Ramos (cell line): ENCODE measurements at regions not wholly inside any gene's neighbourhood (a gene's known extent, or its start where the extent isn't known, plus 50 kb on each side); places are given as distances from the start of the nearest gene placed in this dataset.
"Not testable (repeated sequence)": the region's sequence is repeated elsewhere in the genome, so short reads cannot be mapped to it uniquely, and the experiment has no call there.

Experiments used
- in situ Hi-C: fragments of 300-500 bp; cut with MboI; formaldehyde crosslinking; loops from one replicate; pipeline ENCODE4 v1.14.3; 2022; ENCODE audit warnings: low sequenced_read_pairs; ENCODE audit not compliant: unreplicated experiment

DNA sequence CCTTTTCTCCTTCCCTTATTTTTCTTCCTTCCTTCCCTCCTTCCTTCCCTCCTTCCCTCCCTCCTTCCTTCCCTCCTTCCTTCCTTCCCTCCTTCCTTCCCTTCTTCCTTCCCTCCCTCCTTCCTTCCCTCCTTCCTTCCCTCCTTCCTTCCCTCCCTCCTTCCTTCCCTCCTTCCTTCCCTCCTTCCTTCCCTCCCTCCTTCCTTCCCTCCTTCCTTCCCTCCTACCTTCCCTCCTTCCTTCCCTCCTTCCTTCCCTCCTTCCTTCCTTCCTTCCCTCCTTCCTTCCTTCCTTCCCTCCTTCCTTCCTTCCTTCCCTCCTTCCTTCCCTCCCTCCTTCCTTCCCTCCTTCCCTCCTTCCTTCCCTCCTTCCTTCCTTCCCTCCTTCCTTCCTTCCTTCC is 459.6 kb downstream of the CDH11 start:
- in situ Hi-C loops: not testable (repeated sequence)

DNA sequence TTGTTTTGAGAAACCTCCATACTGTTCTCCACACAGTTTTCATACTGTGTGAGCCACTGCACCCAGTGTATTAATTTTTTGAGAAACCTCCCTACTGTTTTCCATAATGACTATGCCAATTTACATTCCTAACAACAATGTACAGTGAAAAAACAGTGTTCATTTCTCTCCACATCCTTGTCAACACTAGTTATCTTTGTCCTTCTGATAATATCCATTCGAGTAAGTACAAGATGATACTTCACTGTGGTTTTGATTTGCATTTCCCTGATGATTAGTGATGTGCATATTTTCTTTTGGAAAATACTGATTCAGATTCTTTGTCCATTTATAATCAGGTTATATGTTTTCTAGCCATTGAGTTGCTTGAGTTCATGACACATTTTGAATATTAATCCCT is 462.0 kb downstream of the CDH11 start:
- in situ Hi-C loops: no loop called here

DNA sequence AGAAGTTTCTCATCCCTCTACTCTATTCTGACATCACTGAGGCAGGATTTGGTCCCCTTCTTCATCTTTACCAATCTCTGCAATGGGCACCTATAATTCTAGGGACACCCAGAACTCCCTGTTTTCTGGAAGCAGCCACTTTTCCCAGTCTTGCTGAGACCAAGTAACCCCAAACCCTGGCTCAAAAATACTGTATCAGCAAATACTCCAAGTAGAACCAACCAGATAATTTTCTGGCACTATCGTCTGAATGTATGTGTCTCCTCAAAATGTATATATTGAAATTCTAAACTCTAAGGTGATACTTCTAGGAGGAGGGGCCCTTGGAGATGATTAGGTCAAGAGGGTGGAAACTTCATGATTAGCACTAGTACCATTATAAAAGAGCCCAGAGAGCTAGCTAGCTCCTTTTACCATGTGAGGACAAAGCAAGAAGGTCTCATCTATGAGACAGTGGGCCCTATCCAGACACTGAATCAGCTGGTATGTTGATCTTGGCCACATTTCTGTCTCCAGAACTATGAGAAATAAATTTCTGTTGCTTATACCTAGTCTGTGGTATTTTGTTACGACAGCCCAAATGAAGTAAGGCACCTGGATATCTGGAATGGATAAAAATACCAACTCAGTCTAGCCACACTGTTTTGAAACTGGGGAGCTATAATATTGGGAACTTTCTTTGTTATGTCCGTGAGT is 464.4 kb downstream of the CDH11 start:
- in situ Hi-C loops: no loop called here

DNA sequence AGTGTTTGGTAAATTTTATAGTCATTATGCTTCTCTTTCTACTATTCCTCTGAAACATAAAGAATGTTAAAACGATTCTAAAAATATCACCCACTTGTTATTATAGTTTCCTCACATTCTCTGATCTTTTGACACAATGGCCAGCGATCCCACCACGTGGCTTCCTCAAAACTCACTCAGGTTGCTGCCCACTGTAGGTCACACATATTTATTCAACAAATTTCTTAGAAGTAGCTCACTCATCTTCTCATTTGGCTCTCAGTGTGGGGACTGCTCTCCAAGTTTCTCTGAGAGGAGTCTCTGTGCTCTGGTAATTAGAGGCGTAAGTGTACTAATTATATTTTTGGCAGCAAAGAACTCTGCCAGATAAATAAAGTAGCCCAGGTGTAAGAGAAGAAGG is 465.4 kb downstream of the CDH11 start:
- in situ Hi-C loops: no loop called here

DNA sequence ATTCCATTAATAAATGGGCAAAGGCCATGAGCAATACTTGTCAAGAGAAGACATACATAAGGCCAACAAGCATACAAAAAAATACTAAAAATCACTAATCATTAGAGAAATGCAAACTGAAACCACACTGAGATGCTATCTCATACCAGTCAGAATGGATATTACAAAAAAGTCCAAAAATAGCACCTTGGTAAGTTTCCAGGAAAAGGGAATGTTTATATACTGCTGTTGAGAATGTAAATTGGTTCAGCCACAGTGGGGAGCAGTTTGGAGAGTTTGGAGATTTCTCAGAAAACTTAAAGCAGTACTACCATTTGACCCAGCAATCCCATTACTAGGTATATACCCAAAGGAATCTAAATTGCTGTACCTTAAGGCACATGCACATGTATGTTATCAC is 467.7 kb downstream of the CDH11 start:
- in situ Hi-C loops: no loop called here

DNA sequence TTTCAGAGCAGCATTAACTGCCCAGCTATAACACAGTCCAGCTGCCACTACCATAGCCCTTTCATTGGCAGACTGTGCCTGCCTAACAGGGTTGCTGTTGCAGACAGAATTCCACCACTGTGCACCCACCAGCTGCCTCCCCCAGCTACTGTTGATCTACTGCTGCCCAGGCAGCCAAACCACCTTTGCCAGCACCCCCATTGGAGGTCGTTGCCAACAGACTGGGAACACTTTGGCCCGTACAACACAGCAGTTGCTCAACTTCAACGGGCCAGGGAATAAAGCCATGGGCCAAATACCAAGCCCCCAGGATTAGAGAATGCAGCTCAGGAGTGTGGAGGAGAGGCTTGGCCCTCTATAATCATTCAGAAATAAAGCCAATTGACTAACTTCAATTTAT is 473.6 kb downstream of the CDH11 start:
- in situ Hi-C loops: no loop called here

DNA sequence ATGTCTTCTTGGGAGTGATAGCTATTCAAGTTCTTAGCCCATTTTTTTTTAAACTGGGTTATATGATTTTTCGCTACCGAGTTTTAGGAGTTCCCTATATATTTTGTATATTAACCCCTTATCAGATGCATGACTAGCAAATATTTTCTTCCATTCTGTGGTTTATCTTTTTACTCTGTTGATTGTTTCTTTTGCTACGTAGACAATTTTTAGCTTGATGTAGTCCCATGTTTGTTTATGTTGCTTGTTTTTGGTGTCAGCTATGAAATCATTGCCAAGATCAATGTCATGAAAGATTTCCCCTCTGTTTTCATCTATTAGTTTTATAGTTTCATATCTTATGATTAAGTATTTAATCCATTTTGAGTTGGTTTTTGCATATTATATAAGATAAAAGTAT is 480.5 kb downstream of the CDH11 start:
- in situ Hi-C loops: no loop called here

DNA sequence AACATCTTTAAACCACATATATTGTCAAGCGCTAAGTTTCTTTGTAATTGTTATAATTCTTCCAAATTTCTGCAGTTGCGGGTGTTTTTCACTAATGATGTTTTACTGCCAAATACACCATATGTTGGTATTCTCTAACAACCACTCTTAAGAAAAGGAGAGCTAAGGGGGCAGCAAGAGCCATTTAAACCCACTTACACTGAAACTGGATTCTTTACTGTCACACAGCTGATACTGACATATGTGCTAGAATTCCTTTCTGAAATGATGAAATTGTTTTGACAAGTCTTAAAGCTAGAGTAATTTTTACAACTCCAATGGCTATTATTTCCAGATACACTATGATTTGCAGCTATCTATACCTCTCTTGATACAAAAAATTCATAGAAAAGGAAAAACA is 483.1 kb downstream of the CDH11 start:
- in situ Hi-C loops: no loop called here

DNA sequence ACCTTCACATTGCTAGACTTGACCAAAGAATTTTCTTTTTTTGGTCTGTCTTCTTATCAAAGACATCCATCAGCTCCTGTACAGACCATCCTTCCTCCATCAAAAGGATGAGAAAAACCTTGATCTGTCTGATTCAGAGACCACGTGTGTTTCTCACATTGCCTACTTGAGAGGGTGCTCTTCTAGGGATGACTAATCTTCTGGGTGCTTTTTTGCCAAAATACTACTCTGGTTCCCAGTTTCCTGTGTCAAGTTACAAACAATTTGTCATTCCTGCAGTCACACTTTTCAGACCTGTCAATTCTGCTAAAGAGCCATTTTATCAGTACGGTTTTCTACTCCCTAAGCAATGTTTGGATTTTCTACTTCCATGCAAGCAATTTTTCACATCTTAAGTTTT is 492.2 kb downstream of the CDH11 start:
- in situ Hi-C loops: no loop called here

DNA sequence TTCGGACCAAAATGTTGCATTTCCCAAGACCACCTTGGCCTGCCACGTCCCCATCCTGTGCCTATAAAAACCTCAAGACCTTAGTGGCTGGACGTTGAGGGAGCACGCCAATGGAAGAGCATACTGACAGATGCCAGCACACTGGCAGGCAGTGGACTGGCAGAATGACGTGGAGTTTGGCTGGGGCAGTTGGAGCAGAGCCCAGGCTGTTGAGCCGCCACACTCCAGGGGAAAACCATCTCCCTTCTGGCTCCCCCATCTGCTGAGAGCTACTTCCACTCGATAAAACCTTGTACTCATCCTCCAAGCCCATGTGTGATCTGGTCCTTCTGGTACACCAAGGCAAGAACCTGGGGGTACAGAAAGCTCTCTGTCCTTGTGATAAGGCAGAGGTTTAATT is 494.1 kb downstream of the CDH11 start:
- in situ Hi-C loops: no loop called here

DNA sequence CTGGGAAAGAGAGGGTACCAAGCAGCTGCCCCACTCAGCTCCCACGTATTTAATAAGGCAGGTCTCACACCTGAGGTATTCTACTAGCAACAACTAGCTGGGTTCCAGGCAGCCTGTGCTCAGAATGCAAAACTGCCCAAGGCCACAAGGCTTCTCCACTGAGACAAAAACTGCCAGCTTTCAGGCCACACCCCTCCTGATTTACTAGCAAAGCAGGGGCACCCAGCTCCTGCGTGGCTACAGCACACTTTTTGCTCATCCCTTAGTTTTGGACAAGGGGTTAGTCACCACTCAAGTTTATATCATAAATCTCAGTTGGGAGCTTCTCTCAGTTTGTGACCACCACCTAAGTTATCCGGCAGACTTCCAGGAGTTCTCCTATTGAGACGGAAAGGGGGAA is 494.6 kb downstream of the CDH11 start:
- in situ Hi-C loops: no loop called here

DNA sequence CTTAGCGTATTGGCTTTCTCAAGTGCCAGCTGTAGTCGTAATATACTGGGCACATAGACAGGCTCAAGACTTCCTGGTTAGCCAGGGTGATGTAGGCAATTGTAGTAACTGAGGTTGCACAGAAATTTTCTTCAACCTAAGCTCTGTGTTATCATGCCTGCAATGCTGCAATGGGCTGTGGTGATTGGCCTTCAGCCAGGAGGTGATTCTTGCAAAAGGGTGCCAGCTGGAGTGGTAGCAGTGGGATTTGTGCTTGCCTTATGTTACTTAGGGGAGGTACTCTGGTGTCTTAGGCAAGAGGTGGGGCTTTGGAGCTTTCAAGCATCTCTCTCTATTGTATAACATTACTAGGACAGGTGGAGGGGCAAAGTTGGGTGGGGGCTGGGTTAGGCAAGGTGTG is 495.1 kb downstream of the CDH11 start:
- in situ Hi-C loops: no loop called here

DNA sequence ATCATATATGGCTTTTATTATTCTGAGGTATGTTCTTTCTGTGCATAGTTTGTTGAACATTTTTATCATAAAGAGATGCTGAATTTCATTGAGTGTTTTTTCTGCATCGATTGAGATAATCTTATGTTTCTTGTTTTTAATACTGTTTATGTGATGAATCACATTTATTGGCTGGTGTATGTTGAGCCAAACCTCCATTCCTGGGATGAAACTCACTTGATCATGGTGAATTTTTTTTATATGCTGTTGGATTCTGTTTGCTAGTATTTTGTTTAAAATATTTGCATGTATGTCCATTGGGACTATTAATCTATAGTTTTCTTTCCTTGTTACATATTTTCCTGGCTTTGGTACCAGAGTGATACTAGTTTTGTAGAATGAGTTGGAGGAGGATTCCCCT is 500.2 kb downstream of the CDH11 start:
- in situ Hi-C loops: no loop called here

DNA sequence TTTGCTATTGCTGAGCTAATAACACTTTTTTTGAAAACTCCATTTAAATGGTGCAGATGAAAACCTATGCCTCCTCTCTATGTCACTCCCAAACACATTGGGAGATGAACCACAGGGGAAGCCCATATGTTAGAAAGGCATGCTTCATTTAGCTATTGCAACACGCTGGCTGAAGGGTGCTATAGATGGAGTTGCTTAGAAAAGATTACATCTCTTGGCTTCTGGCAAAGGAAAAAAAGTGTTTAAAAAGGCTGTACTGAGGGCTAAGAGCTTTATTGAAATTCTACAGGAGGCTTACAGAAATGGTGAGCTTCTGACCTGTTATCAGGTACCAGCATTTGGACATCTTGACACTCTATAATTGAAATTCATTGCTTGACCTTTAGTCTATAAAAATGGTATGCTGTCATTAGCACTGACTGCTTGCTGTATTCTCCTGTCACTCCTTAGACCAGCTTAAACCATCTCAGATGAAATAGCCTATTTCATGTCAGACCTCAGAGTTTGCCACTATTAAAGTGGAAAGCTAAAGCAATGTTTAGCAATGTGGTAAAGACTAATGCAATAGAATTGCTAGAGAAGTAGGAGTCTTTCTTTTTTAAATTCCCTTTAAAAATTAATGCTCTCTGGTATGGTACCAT is 503.9 kb downstream of the CDH11 start:
- in situ Hi-C loops: no loop called here

DNA sequence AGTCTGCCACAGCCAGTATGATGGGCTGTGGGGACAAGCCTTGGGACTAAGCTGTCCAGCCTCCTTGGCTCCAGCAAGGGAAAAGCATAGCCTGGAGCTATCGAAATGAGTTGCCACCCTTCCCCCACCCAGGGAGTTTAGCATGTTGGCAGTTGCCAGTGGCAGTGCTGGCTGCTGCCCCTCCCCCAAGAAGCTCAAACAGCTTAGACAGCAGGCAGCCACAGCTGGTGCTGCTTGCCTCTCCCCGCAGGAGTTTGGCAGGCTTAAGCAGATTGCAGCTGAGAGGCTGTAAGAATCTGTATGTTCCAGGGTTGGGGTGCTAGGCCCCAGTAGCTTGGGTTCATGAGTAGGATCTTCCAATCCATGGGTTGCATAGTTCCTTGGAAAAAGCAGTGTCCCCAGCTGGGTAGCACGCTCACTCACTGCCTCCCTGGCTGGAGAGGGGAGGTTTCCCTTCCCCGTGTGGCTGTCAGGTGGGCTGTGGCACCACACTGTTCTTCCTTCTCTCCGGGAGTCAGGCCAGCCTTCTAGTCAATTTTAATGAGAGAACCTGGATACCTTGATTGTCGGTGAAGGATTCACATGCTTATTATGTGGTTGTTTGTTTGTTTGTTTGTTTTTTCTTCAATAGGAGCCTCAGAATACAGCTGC is 506.1 kb downstream of the CDH11 start:
- in situ Hi-C loops: no loop called here

DNA sequence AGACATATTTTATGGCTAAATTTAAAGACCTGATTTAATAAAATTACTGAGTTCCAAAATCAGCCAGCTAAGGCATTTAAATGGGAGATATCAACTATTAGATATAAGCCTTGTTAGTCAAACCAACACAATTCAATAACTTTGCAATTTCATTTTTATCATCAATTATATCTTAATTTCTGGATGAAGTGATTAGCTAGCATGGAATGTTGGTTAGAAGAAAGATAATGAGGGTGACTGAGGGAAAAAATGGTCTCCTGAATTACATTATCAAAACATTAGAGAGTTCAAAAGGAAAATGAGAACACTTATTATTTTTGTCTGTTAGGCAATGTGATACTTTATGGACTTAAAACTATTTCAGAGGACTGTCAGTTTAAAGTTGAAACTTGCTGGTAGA is 525.7 kb downstream of the CDH11 start:
- in situ Hi-C loops: no loop called here

DNA sequence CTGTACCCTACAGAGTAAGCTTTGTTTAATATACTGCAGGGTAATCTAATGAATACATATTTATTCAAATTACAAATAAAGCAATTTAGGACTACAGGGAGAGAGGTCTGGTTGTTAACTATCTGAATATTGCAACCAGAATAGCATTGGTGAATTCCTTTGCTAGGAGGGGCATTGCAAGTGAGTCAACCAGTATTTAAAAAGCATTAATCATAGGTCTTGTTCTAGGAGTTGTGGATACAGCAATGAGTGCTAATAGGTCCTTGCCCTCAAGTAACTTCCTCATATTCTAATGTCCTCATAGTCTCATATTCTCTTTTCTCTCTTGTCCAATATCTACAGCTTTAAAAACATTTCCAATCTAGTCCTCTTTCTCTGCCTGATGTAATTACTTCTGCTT is 531.4 kb downstream of the CDH11 start:
- in situ Hi-C loops: no loop called here

DNA sequence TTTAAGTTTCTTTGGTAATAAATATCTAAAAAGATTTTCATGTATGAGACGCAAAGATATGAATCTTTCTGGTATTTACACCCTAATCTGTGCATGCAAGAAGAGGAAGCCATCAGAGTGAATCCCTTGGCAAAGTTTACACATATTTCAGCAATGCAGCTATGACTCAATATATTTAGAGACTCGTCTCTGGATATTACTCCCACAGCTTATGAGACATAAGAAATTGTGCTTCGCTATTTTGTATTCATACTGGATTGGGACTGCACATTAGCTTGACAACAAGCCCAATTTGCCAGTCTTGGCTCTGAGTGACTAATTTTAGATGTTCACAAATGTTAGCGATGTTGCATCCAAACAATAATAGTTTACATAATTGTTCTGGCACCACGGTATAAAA is 532.0 kb downstream of the CDH11 start:
- in situ Hi-C loops: no loop called here

DNA sequence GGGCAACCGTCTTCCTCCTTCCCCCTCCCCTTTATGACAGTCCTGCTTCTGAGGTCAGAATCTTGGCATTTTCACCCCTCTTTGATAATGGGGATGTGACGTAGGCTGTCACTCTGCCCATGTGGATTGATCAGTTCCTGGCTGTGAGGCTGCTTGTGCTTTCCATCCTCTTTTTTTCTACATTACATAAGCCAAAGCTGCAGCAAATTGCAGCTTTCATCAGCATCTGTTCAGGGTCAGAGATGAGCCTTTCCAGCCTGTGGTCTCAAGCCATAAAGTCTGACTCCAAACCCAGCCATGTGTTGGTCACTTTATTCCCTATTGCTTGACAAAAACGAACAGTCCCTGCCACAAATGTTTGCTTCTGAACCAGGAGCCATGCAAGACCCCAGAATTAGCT is 535.1 kb downstream of the CDH11 start:
- in situ Hi-C loops: no loop called here

DNA sequence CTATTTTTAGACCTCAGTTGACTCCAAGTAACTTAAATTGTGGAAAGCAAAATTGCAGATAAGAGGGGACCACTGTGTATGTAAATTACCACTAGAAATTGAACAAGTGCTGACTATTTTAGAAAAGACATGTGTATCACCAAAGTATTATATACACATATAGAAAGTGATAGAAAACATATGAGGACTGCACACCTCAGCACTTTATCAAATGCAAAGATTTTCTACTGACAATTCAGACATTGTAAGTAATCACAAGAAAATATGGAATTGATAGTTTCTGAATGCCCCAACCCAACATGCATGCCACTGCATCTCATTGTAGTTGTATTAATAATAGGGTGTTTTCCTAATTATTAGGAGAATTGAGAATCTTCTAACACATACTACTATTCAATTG is 536.5 kb downstream of the CDH11 start:
- in situ Hi-C loops: no loop called here

DNA sequence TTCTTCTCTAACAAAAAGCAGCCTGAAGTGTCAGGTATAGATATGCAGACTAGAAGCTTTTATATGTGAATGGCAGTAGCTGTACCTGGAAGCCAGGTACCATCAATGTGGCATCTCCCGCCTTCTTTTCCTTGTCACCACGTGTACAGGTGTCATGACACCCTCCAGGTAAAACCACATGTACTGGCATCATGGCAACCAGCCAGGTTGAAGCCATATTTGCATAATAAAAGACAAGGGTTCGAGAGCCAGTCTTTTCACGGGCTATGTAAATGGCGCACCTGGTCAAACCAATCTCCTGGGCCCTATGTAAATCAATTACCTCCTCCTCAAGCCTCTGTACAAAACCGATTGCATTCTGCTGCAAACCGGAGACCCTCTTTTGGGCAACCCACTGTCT is 541.3 kb downstream of the CDH11 start:
- in situ Hi-C loops: no loop called here

DNA sequence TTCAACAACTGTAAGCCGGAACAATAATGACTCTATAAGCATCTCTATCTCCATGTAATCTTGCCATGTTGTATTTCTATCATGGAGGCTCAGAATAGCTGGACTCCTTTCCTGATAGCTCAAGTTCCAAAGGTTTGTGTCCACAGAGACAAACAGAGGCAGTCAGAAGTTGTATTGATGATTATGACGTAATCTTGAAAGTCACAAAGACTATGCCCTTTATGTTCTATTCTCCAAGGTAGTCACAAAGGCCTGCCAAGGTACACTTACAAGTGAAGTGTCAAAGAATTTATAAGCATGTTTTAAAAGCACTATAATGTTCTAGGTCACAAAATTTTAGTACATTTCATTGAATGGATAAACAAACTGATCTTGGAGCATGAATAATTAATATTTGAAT is 542.2 kb downstream of the CDH11 start:
- in situ Hi-C loops: no loop called here
